GM19395 (cell line): ENCODE measurements at regions not wholly inside any gene's neighbourhood (a gene's known extent, or its start where the extent isn't known, plus 50 kb on each side); places are given as distances from the start of the nearest gene placed in this dataset.

Experiments
- ATAC-seq: cut with Tn5 transposase; IDR thresholded peaks from one replicate; pipeline ENCODE4 v1.9.1; 2021; ENCODE audit warnings: mild to moderate bottlenecking, moderate library complexity; ENCODE audit not compliant: unreplicated experiment

GRCh38 chr22:47740109-47740805 lies 977.8 kb downstream of the TBC1D22A start:
- no peak for ATAC-seq

- no peak for ATAC-seq
Observed at GRCh38 chr22:47739291-47740015, 977.0 kb downstream of the TBC1D22A start.

GRCh38 chr22:47738472-47739013 lies 976.1 kb downstream of the TBC1D22A start:
- no peak for ATAC-seq

GRCh38 chr22:47736186-47737034 lies 974.0 kb downstream of the TBC1D22A start:
- ATAC-seq = no peak

- no peak for ATAC-seq
Observed at GRCh38 chr22:47734511-47734910, 972.1 kb downstream of the TBC1D22A start.

- no peak for ATAC-seq
Observed at GRCh38 chr22:47727641-47728040, 965.2 kb downstream of the TBC1D22A start.

- ATAC-seq = no peak
Observed at GRCh38 chr22:47724751-47725150, 962.3 kb downstream of the TBC1D22A start.

- ATAC-seq = no peak
Observed at GRCh38 chr22:47724030-47724429, 961.6 kb downstream of the TBC1D22A start.

- ATAC-seq = no peak
Observed at GRCh38 chr22:47718337-47718736, 955.9 kb downstream of the TBC1D22A start.

- ATAC-seq = no peak
Observed at GRCh38 chr22:47716890-47717615, 954.6 kb downstream of the TBC1D22A start.

GRCh38 chr22:47715866-47716578 lies 953.6 kb downstream of the TBC1D22A start:
- ATAC-seq = no peak

- no peak for ATAC-seq
Observed at GRCh38 chr22:47713941-47714340, 951.5 kb downstream of the TBC1D22A start.

- ATAC-seq = no peak
Observed at GRCh38 chr22:47710135-47710534, 947.7 kb downstream of the TBC1D22A start.

- no peak for ATAC-seq
Observed at GRCh38 chr22:47705350-47705749, 942.9 kb downstream of the TBC1D22A start.

GRCh38 chr22:47698906-47699305 lies 936.5 kb downstream of the TBC1D22A start:
- ATAC-seq = no peak

GRCh38 chr22:47697861-47698260 lies 935.4 kb downstream of the TBC1D22A start:
- no peak for ATAC-seq

- no peak for ATAC-seq
Observed at GRCh38 chr22:47696776-47697175, 934.3 kb downstream of the TBC1D22A start.

GRCh38 chr22:47695176-47695575 lies 932.7 kb downstream of the TBC1D22A start:
- no peak for ATAC-seq

- no peak for ATAC-seq
Observed at GRCh38 chr22:47694536-47695130, 932.2 kb downstream of the TBC1D22A start.

GRCh38 chr22:47693606-47694005 lies 931.2 kb downstream of the TBC1D22A start:
- ATAC-seq = no peak
